ENCODE measurements at regions not wholly inside any gene's neighbourhood (a gene's known extent, or its start where the extent isn't known, plus 50 kb on each side); places are given as distances from the start of the nearest gene placed in this dataset.

DNA sequence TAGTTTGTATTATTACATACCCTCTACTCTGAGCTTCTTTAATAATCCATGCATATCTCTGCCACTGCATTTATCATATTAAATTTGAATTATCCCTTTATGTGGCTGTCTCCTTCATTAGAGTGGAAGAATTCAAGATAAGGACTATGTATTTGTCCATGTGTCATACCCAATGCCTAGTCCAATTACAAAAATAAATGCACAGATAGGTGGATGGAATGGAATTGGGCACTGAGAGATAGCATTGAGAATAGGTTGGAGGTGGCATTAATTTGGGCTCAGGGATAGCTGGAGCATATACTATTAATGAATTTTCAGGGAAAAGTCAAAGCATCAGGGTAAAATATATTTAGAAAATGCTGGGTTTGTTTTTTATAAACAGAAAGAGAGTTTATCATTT is 893.2 kb downstream of the EPHA4 start:
- H3K4me3 ChIP-seq (ENCODE audit: low read length) = no peak overlapping the region
- no peak for DNase-seq (ENCODE audit: low read depth)
- no peak for TF ChIP-seq CTCF (conservative IDR thresholded peaks at IDR 0.05; ENCODE audit: low read length)

- DNase-seq (ENCODE audit: low read depth) = no peak
- H3K4me3 ChIP-seq (ENCODE audit: low read length) = no peak overlapping the region
- no peak for TF ChIP-seq CTCF (conservative IDR thresholded peaks at IDR 0.05; ENCODE audit: low read length)
These were observed 889.5 kb downstream of the EPHA4 start for GRCh38 chr2:220682616-220683015.

GRCh38 chr2:220684099-220684498 is 888.0 kb downstream of the EPHA4 start:
- no peak for TF ChIP-seq CTCF (conservative IDR thresholded peaks at IDR 0.05; ENCODE audit: low read length)
- DNase-seq (ENCODE audit: low read depth) = no peak
- H3K4me3 ChIP-seq (ENCODE audit: low read length) = no peak overlapping the region

DNA sequence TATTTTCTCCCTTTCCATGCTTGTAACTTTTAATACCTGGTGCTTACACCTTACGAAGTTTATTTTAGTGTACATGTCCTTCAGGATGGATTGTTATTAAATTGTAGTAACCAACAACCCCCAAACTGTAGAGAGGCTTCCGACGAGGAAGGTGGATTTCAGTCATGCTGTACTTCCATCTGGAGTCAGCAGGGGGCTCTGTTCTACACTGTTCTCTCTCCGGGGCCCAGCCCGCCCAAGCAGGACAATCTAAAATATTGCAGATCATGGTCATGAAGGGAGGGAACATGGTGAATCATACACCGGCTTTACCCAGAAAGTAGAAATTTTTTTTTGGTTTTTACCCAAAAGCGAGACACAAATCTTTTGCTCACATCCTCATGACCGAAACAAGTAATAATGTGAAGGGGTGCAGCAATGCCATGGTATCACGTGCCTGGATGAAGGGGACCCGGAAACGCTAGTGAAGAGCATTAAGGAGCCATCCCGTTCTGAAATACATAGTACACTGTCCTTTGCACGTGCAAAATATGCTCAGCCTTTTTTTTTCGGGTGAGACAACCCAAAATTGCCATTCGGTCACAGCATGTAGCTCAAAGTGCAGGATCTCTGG is 884.8 kb downstream of the EPHA4 start:
- H3K4me3 ChIP-seq (ENCODE audit: low read length) = no peak overlapping the region
- peak; percentile 56 for DNase-seq (ENCODE audit: low read depth)
- TF ChIP-seq CTCF (conservative IDR thresholded peaks at IDR 0.05; ENCODE audit: low read length) = peak; percentile 89

- no peak for DNase-seq (ENCODE audit: low read depth)
- no peak overlapping the region for H3K4me3 ChIP-seq (ENCODE audit: low read length)
- TF ChIP-seq CTCF (conservative IDR thresholded peaks at IDR 0.05; ENCODE audit: low read length) = no peak
These were observed 876.5 kb downstream of the EPHA4 start for GRCh38 chr2:220695397-220696279.

- H3K4me3 ChIP-seq (ENCODE audit: low read length) = no peak overlapping the region
- DNase-seq (ENCODE audit: low read depth) = no peak
- no peak for TF ChIP-seq CTCF (conservative IDR thresholded peaks at IDR 0.05; ENCODE audit: low read length)
These were observed 875.8 kb downstream of the EPHA4 start for GRCh38 chr2:220696280-220696669.

GRCh38 chr2:220697011-220697410 is 875.1 kb downstream of the EPHA4 start:
- TF ChIP-seq CTCF (conservative IDR thresholded peaks at IDR 0.05; ENCODE audit: low read length) = no peak
- DNase-seq (ENCODE audit: low read depth) = no peak
- no peak overlapping the region for H3K4me3 ChIP-seq (ENCODE audit: low read length)

Data from AG10803 (cell line).